GM18873 (cell line): ENCODE measurements at regions not wholly inside any gene's neighbourhood (a gene's known extent, or its start where the extent isn't known, plus 50 kb on each side); places are given as distances from the start of the nearest gene placed in this dataset.

Experiments used
- ATAC-seq: cut with Tn5 transposase; IDR thresholded peaks from one replicate; pipeline ENCODE4 v1.9.1; 2021; ENCODE audit warnings: mild to moderate bottlenecking, moderate library complexity, moderate number of reproducible peaks; ENCODE audit not compliant: unreplicated experiment, low FRiP score

DNA sequence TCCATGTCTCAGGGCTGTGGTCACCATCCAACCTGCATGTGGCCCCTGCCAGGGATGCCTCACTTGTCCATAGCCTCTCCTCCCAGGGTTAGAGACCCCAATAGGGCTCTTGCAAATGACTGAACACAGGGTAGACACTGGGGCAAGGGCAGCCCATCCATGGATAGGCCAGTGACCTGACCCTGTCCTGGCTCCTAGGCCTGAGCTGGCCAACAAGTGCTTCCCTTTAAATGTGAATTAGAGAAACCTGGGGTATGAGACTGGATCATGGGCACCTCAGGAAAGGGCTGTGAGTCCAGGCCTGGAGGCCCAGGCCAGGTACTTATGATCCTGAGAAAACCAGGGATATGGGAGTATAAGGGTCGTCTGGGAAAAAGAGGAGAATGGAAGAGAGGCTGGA lies 64.5 kb downstream of the COPS8 start:
- ATAC-seq: no peak

DNA sequence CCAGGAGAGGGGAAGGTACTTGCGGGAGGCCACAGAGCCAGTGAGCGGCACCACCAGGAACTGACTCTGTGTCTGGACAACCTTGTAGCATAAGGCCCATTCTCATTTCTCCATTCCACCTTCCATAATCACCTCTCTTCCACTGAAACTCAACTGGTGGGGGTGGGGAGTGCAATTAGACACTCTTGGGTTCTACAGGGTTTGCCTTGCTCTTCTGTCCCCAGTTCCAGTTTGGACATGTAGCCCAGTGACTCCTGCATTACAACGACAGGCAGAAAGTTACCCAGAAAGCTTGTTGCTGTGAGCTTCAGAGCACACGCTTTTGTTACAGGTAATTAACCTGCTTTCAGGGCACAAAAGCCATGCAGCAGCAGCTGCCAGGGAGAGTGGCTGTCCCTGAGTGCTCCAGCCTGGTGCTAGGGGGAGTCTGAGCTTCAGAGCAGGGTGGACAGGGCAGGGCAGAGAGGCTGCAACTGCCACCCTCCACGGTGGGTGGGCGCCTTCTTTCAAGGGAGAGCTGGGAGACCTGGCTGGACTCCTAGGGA lies 65.2 kb downstream of the COPS8 start:
- no peak for ATAC-seq

DNA sequence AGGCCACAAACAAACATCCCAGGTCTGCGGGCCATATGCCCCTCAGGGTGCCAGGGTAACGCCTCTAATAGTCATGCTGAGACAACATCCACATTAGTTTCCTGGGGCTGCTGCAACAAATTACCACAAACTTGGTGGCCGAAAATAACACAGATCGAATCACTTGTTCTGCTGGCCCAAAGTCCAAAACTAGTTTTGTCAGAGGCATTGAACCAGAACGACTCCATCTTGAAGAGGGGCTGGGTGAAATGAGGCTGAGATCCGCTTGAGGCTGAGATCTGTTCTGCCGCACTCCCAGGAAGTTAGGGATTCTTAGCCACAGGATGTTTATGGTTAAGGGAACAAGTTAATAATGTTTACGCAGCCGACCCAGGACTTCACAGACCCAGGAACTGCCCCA lies 66.7 kb downstream of the COPS8 start:
- ATAC-seq: no peak

DNA sequence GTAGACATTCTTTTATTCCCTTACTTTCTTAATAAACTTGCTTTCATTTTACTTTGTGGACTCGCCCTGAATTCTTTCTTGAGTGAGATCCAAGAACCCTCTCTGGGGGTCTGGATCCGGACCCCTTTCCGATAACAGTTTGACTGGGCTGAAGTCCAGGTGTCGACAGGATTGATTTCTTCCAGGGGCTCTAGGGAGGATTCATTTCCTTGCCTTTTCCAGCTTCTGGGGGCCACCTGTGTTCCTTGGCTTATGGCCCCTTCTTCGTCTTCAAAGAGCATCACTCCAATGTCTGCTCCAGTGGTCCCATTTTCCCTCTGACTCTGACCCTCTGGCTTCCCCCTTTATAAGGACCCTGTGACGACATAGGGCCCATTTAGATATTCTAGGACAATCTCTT lies 67.5 kb downstream of the COPS8 start:
- ATAC-seq: no peak

DNA sequence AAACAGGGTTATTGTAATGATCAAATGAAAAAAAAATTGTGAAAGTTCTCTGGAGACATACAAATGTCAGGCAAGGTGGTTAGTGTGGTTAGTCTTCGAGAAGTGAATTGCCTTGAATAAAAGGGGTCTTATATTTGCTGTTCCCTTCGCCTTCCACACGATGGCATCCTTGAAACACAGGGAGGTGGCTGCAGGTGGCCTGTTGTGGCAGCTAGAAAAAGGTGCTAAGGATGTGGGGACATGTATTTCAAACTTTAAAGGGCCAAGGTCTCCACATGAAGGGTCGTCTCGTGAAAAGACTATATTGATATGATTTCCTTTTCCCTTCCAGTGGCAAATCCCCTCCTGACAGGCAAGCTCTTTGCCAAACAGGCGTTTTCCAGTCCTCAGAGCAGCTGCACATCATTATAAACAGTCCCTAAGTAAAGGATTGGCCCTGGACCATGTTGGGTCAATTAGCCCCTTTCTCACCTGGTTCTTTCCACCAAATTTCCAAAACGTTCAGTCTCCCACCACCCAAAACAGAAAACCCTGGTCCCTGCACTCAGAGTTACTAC lies 68.5 kb downstream of the COPS8 start:
- ATAC-seq: no peak

DNA sequence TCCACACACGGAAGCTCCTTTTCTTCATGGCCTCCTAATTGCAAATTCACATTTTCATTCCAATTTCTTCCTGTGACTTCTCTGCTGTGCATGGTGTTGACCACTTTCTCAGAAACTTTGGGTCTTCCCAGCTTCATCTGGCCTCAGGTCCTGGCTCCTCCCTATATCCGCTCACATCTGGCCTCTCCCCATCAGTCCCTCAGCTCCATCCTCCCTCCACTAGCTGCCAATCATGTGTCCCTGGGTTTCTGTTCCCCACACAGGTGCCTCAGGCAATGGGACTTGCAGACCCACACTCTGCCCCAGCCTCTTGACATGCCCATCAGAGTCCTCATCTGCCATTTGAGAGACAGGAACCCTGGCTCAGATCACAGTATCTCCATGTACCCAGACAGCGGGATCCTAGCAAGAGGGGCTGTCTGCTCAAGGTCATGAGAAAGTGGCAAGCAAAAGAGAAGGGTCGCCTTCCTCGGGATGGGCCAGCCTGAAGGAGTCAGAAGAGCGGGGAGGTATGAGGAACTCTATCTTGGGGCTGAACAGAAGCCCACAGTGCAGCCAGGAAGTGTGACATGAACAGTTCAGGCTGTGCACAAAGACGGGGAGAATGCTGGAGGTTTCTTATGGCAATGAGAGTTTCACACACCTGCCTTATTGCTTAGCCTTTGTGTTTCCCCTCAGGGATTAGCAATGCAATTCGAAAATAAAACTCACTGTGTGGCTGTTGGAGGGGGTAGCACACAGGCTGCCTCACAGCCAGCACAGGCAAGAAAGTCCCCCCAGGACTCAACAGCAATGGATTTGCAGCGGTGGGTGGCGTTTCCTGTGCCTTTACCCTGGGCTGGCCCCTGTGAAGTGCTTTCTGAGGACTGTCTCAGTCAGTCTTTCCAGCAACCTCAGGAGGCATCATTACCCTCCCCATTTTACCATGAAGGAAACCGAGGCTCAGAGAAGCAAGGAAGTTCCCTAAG lies 69.5 kb downstream of the COPS8 start:
- ATAC-seq: no peak

DNA sequence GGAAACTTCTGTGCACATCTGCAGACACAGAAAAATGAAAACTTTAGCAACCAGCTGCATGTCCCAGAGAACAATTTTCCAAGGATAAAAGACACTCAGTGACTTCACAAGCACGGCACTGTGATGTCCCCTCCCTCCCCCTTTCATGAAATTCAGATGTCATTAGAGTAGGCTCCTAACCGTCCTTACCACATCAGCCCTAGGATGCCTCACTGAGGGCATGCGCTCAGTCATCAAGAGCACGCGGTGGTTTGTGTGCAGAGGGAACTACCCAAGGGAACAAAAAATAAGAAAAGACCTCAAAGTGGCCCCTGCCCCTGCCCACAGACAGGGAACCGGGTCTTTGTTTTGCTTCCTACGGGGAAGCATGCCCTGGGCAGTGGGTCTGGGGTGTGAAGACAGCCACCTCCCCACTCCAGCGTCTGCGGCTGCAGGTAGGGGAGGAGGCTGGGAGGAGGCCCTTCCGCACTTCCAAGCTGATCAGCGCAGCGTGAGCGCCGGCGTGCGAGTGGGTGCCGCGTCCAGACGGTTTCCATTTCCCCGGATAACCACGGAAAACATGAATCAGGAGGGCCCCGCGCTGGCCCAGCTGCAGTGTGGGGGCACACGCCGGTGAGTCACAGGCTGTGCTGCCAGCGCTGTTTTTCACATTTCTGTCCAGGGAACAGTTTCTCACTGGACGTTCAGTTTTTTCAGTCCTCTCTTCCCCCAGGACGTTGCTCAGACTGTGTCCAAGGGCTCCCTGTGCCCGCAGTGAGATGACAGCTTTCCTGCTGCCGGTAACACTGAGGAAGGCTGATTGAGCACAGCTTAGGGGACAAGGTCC lies 70.6 kb downstream of the COPS8 start:
- ATAC-seq: no peak

DNA sequence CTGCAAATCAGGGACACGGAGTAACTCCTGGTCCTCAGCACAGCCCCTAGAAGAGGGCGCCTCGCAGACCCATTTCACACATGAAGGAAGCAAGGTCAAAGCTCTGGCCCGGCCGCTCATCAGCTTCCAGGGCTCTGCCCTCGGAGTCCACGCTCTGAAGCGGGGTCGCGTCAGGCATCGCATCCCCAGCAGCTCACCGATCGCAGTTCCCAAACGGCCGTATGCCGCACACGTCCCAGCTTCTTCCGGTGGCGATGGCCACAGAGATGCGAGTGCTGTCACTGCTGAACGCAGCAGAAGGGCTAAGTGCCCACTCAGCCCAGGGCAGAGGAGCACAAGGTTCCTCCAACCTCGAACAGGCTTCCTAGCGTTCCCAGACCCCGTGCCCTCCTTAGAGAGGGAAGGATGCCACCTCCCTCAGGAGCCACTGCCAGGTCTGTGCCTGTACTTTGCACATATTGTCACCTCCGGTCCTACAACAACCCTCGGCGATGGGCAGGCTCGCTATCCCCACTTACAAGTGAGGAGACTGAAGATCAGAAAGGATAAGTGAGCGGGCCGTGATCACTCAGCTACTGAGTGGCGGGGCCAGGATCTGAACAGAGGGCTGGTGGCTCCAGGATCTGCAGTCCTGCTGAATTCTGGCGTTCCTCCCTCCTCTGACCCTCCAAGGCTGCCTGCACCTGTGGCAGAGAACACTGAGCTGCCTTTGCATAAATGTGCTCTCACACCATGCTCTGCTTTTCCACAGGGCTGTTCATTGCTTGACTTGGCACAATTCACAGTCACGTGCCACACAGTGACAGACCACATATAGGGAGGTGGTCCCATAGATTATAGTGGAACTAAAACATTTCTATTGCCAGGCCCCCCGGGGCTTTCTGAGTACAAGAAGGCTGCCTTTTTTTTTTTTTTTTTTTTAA lies 71.4 kb downstream of the COPS8 start:
- no peak for ATAC-seq

DNA sequence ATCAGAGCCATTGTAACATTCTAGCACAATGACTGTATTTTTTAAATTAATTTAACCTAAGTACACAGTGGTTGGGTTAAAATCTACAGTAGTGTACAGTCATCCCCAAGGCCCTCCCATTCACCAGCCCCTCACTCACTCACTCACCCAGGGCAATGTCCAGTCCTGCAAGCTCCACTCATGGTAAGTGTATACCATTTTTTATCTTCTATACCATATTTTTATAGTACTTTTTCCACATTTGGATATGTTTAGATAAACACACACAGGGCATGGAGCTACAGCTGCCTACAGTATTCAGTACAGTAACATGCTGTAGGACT lies 72.1 kb downstream of the COPS8 start:
- ATAC-seq: no peak

DNA sequence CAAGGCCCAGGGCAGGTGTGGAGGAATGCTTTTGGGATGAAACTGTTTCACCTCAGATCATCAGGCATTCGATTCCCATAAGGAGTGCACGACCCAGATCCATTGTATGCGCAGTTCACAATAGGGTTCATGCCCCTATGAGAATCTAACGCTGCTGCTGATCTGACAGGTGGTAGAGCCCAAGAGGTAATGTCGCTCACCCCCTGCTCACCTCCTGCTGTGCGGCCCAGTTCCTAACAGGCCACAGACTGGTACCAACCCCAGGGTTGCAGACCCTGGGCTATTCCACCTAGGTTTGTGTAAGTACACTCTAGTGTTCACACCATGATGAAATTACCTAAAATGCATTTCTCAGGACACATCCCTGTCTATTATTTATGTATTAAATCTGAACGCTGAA lies 72.5 kb downstream of the COPS8 start:
- ATAC-seq: no peak

DNA sequence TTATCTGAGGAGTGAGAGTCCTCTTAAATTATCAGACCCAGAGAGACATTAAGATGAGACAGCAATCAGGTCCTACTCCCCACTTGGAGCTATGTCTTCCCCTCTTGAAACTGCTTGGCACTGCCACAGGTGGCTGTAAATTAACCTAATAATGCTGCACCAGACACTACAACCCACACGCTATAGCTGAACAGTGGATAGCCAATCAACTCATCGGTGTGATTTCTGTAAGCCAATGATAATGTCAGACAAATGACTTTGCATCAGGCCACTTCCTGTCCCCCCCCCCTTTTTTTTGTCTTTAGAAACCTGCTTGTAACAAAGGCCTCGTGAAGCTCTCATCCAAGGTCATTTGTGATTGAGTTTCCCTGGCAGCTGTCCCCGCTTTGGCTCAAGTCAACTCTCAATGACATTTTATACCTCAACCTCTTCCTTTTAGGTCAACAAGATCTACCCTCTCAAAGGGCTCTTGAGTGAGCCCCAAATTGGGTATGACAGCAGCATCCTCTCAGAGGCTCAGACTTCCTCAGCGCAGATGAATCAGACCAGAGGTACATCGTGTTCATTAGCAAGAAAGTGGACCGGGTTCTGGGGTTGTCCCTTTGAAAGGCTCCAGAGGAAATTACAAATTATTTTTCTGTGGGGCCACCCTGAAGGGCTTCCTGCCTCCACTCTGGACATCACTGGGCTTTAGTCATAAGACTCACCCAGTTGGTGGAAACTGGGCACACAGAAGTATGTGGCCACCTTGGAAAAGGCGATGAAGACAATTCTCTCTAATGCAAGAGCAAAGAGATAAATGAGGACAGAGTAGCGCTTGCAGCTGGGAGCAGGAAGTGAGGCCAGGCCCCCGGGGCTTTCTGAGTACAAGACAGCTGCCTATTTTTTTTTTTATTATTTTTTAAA lies 73.6 kb downstream of the COPS8 start:
- ATAC-seq: no peak

DNA sequence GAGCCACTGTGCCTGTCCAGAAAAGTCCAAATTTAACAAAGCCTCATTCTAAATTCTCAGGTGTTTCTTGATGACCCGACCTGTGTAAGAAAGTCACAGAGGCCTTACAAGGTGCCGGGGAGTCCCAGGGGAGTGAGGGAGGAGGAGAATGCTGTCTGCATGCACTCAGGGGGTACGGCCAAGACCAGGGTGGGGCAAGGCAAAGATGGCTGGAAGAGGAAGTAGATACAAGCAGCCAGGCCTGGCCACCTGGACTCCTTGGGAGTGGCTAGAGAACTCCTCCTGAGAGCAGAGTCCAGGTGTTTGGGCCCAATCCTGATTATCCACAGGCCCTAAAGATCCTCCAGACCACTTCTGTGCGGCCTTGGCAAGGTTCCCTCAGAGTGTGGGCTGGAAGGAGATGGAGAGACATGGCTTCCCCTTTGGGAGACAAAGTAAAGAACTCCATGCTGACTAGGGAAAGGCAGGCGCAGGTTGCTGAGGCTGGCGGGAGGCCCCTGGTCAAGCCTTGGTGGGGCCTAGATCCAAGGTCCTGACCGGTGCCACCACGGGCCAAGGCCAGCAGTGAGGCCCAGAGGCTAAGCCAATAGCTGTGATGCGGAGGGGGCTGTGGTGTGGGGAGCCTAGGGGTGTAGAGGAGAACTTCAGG lies 74.7 kb downstream of the COPS8 start:
- ATAC-seq: no peak

DNA sequence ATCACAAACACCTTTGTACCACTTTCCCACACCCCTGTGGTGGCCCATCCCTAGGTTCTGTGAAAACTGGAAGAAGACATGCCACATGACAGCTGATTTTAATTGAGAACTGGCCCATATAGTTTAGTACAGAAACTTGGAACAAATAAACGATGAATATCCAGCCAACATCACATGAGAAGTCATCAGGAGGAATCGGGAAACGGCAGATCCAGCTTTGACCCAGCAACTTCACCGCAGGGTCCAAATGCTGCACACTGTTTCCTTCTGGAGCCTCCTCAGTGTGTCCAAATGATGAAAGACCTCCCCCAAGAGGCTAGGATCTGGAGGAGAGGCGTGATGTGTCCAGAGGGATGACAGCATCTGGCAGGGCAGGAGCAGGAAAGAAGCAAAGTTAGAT lies 75.5 kb downstream of the COPS8 start:
- ATAC-seq: no peak

DNA sequence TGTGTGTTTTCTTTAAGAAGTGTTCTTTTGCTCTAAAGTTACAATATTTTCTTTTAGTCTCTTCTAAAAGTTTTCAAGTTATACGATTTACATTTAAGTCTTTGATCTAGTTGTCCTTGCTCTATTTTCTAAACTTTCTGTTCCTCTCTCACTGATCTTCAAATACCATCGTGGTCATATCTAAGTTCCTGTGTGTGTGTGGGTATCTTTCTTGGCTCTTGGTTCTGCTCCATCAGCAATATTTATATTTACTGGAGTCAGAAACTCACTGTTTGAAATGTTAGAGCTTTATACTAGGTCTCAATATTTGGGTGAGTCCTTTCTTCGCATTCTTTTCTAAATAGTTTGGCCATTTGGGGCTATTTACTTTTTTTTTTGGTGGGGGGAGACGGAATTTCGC lies 77.3 kb downstream of the COPS8 start:
- no peak for ATAC-seq

DNA sequence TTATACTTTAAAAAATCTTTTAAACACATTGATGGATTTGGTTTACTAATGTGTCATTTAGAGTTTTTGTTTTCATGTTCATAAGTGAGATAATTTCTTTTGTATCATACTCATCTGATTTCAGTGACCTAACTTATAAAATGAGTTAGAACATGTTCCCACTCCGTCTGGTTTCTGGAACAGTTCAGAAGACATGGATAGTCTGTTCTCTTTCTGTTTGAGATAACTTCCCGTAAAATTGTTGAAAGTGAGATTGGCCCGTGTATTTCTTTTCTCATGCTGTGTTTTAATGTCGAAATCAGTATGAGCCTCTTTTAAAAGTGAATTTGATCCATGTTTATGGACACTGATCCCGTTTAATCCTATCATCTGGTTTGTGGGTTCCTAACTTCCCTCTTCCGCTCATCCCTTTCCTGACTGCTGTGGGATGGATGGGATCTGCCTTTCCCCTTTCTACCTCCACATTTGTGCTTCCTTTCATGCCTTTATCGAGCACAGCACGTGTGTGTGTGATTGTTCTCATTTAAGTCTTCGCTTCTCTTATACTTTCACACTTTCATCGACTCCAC lies 78.9 kb downstream of the COPS8 start:
- no peak for ATAC-seq

DNA sequence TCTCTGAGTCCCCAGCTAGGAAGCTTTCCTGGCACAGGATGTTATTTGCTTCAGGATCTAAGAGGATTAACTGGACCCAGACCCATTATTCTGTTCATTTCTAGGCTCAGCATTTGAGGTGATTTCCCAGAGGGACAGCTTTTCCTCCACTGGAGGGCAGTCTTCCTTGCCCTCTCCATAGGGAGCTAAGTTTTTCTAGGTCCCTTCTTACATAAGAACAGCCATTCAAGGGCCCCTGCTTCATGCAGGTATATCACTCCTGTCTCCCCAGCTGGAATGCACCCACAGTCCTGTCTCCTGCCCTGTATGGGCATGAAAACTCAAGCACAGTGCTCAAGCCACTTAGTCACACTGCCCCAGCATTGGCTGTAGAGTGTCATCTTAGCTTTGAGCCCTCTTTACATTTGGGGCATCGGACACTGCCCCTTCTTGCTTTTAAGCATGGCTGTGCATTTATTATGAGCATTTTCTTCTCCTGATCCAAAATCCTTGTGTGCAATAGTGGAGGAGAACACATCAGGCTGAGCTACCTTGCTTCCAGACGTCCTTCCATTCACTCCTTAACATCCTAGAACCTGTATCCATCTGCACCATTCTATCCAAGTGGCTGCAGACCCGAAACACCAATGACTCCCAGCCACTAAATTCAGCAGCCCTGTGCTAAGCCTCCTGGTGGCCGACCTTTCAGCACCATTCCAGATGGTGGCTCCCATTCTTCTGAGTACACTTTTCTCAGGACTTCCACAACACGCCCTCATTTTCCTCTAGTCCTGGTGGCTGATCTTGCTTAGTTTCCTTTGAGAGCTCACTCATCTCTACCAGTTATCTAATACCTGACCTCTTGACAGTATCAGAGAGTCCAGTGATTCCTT lies 80.0 kb downstream of the COPS8 start:
- no peak for ATAC-seq

DNA sequence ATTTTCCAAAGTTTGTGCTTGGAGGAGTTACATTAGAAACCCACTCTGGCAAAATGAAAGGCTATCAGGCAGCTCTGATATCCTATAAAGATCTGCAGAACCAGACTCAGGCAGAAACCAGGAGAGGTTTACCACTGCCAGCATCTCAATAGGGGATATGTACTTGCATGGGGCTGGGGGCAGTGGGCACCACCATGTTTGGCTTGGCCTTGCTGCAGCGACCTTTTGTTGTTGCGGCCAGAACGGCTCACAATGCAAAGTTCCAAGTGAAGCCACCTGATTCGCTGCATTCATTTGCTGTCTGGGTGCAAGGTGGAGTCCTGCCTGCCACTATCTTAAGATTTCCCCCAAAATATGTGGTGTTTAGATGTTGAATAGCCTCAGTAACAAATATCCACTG lies 81.3 kb downstream of the COPS8 start:
- no peak for ATAC-seq
